Progenitor cell of endocrine pancreas (in vitro differentiated cells): ENCODE measurements at regions not wholly inside any gene's neighbourhood (a gene's known extent, or its start where the extent isn't known, plus 50 kb on each side); places are given as distances from the start of the nearest gene placed in this dataset.

Experiments
- DNase-seq: peaks from one replicate; pipeline ENCODE4 v3.0.0; 2021; ENCODE audit warnings: low spot score; ENCODE audit not compliant: unreplicated experiment
- H3K27ac Mint-ChIP-seq: 2 replicates; pipeline ENCODE4 v1.8.0; 2021; ENCODE audit warnings: mild to moderate bottlenecking, moderate library complexity, mixed read lengths
- H3K27me3 Mint-ChIP-seq: 2 replicates; pipeline ENCODE4 v1.8.0; 2021; ENCODE audit warnings: mixed read lengths
- H3K36me3 Mint-ChIP-seq: 2 replicates; pipeline ENCODE4 v1.8.0; 2022; ENCODE audit warnings: mixed read lengths; ENCODE audit not compliant: insufficient read depth
- H3K4me1 Mint-ChIP-seq: 2 replicates; pipeline ENCODE4 v1.8.0; 2021; ENCODE audit warnings: low read depth, mixed read lengths
- H3K4me3 Mint-ChIP-seq: 2 replicates; pipeline ENCODE4 v1.8.0; 2021; ENCODE audit warnings: low read depth, mild to moderate bottlenecking, moderate library complexity, mixed read lengths
- H3K9me3 Mint-ChIP-seq: 2 replicates; pipeline ENCODE4 v1.8.0; 2021; ENCODE audit warnings: low read depth, mixed read lengths
- TF ChIP-seq, protein P1 (sequence below): fragments of 200-600 bp; sonication (generic); IDR thresholded peaks from one replicate; pipeline ENCODE4 v1.5.0; 2021; ENCODE audit warnings: antibody characterized with exemption, mild to moderate bottlenecking; ENCODE audit not compliant: unreplicated experiment

DNA sequence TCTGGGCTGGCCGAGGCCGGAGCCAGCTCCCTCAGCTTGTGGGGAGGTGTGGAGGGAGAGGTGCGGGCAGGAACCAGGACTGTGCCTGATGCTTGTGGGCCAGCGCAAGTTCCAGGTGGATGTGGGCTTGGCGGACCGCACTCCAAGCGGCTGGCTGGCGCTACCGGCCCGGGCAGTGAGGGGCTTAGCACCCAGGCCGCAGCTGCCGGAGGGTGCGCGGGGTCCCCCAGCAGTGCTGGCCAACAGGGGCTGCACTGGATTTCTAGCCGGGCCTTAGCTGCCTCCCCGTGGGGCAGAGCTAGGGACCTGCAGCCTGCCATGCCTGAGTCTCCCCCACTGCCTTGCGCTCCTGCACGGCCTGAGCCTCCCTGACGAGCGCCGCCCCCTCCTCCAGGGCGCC lies 242.8 kb downstream of the CCSER2 start:
- TF ChIP-seq, protein P1, sequence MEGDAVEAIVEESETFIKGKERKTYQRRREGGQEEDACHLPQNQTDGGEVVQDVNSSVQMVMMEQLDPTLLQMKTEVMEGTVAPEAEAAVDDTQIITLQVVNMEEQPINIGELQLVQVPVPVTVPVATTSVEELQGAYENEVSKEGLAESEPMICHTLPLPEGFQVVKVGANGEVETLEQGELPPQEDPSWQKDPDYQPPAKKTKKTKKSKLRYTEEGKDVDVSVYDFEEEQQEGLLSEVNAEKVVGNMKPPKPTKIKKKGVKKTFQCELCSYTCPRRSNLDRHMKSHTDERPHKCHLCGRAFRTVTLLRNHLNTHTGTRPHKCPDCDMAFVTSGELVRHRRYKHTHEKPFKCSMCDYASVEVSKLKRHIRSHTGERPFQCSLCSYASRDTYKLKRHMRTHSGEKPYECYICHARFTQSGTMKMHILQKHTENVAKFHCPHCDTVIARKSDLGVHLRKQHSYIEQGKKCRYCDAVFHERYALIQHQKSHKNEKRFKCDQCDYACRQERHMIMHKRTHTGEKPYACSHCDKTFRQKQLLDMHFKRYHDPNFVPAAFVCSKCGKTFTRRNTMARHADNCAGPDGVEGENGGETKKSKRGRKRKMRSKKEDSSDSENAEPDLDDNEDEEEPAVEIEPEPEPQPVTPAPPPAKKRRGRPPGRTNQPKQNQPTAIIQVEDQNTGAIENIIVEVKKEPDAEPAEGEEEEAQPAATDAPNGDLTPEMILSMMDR: no peak
- H3K27ac Mint-ChIP-seq: no peak overlapping the region
- peaks cover 5% of the 10 kb centered on the region for H3K4me1 Mint-ChIP-seq
- H3K9me3 Mint-ChIP-seq: no peaks in the 10 kb centered on the region
- no peak for DNase-seq
- H3K36me3 Mint-ChIP-seq: no peaks in the 10 kb centered on the region
- peaks cover 14% of the 10 kb centered on the region for H3K27me3 Mint-ChIP-seq
- H3K4me3 Mint-ChIP-seq: no peak overlapping the region

DNA sequence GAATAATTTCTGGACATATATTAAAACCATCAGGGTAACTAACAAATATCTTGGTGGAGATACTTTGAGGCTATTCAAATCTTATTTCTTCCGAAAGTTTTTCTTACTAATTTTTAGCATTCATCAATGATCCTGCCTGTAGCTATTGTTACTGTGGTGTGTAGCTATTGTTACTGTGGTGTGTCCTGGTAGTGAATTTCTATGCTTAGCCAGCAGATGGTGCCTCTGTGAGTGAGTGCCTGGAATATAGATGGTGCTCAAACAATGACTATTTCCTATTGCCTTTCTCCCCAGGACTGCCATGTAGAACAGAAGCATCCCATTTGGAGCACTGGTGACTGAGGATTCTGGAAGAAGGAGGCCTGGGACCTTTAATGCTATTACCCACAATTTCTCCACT lies 245.7 kb downstream of the CCSER2 start:
- no peaks in the 10 kb centered on the region for H3K27me3 Mint-ChIP-seq
- H3K27ac Mint-ChIP-seq: no peak overlapping the region
- H3K9me3 Mint-ChIP-seq: no peaks in the 10 kb centered on the region

DNA sequence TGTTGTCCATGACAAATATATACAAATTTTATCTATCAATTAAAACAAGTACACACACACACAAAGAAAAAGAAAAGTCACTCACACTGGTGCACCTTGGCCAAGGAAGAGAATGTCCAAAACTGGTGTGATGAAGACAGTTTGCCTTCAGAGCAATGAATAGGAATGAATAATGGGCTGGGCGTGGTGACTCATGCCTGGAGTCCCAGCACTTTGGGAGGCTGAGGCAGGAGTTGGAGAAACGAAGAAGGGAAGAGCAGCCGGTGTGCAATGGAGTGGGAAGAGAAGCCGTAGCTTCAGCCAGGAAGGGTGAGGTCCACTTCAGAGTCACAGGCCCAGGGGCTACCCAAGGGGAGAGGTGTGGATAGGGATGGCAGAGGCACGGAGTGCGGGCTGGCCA lies 253.6 kb downstream of the CCSER2 start:
- H3K27ac Mint-ChIP-seq: no peak overlapping the region
- DNase-seq: no peak
- TF ChIP-seq, protein P1: no peak
- H3K4me1 Mint-ChIP-seq: no peaks in the 10 kb centered on the region
- no peaks in the 10 kb centered on the region for H3K9me3 Mint-ChIP-seq
- no peaks in the 10 kb centered on the region for H3K27me3 Mint-ChIP-seq
- H3K4me3 Mint-ChIP-seq: no peak overlapping the region
- no peaks in the 10 kb centered on the region for H3K36me3 Mint-ChIP-seq

More for the DNA sequence above, 245.7 kb downstream of the CCSER2 start:
- H3K4me1 Mint-ChIP-seq: no peaks in the 10 kb centered on the region
- no peaks in the 10 kb centered on the region for H3K36me3 Mint-ChIP-seq
- DNase-seq: no peak
- H3K4me3 Mint-ChIP-seq: no peak overlapping the region
- TF ChIP-seq, protein P1: peak; percentile 29

DNA sequence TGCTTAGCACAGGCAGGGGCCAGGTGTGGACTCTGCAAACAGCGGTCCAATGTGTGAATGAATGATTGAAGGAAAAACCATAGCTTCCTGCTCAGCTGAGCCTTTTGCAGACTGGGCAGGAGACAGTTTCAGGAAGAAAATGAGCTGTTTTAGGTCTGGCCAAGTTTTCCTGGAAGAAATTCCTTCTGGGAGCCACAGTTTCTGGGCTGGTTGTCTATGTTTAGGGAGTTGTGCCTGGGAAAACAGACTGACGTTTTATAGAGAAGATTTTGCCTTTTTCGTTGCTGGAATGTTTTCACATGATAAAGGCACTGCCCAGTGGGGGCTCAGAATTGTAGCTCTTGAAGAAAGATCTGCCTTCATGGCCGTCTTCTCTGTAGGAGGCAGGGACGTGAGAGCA lies 255.1 kb downstream of the CCSER2 start:
- TF ChIP-seq, protein P1: no peak
- DNase-seq: no peak

DNA sequence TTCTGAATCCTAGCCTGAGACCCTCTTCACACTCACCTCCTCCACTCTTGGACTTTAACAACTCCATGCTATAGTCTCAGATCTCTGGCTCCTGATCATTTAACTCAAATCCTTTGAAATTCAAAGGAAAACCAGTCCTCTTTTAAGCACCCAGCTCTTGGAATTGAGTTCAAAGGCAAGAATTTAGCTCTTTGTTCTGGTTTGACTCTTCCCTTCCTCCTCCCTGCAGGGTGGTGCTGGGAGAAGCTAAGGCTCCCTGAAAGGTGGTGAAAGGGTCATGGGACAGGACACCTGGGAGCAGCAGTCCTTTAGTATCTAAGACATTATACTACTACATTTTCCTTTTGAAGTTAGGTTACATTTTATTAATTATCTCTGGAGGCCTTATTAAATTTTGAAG lies 259.4 kb downstream of the CCSER2 start:
- H3K4me1 Mint-ChIP-seq: peaks cover 13% of the 10 kb centered on the region
- H3K36me3 Mint-ChIP-seq: no peaks in the 10 kb centered on the region
- no peaks in the 10 kb centered on the region for H3K9me3 Mint-ChIP-seq
- H3K4me3 Mint-ChIP-seq: no peak overlapping the region
- no peak for DNase-seq
- H3K27ac Mint-ChIP-seq: no peak overlapping the region
- peaks cover 8% of the 10 kb centered on the region for H3K27me3 Mint-ChIP-seq
- TF ChIP-seq, protein P1: no peak

More for the DNA sequence above, 255.1 kb downstream of the CCSER2 start:
- no peaks in the 10 kb centered on the region for H3K4me1 Mint-ChIP-seq
- no peaks in the 10 kb centered on the region for H3K36me3 Mint-ChIP-seq
- H3K9me3 Mint-ChIP-seq: no peaks in the 10 kb centered on the region
- H3K4me3 Mint-ChIP-seq: no peak overlapping the region
- peaks cover 5% of the 10 kb centered on the region for H3K27me3 Mint-ChIP-seq
- H3K27ac Mint-ChIP-seq: no peak overlapping the region
